ENCODE measurements at regions not wholly inside any gene's neighbourhood (a gene's known extent, or its start where the extent isn't known, plus 50 kb on each side); places are given as distances from the start of the nearest gene placed in this dataset.

DNA sequence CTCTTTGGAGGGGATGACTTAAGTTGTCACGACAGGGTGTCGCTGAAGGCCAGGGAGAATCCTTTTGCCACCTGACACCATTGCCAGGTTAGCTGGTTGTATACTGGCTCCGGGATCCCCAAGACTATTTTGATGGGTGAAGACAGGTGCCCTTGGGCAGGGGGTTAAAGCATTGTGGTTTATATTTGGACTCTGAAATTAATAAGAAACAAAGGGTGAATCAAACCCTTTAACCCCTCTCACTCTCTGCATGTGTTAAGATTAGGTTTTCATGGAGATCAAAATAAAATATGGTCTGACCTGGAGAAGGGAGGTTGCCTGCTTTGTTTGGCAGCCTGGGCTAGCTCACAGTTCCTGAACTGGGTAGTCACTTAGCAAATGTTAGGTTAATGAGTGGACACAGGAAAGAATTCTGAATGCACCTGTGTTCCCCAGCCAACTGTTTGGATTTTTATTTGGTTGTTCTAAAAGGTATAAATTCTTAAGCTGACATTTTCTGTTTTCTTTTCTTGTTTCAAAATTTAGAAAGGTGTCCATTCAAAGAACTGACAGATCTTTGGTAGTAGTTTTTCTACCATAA is 301.7 kb downstream of the KCNS3 start (continued):
- TF ChIP-seq, protein P1, sequence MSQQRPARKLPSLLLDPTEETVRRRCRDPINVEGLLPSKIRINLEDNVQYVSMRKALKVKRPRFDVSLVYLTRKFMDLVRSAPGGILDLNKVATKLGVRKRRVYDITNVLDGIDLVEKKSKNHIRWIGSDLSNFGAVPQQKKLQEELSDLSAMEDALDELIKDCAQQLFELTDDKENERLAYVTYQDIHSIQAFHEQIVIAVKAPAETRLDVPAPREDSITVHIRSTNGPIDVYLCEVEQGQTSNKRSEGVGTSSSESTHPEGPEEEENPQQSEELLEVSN (IDR thresholded peaks at IDR 0.05; ENCODE audit: borderline replicate concordance, low read depth), result no peak
- TF ChIP-seq NFE2L2 (conservative IDR thresholded peaks at IDR 0.05; ENCODE audit: low read length), result no peak
- no peak for TF ChIP-seq ZSCAN20 (CRISPR knock-in tag; IDR thresholded peaks at IDR 0.05)
- TF ChIP-seq JUNB (IDR thresholded peaks at IDR 0.05), result no peak
- no peak for TF ChIP-seq MAZ (IDR thresholded peaks at IDR 0.05; ENCODE audit: borderline replicate concordance, low read depth, low read length)

DNA sequence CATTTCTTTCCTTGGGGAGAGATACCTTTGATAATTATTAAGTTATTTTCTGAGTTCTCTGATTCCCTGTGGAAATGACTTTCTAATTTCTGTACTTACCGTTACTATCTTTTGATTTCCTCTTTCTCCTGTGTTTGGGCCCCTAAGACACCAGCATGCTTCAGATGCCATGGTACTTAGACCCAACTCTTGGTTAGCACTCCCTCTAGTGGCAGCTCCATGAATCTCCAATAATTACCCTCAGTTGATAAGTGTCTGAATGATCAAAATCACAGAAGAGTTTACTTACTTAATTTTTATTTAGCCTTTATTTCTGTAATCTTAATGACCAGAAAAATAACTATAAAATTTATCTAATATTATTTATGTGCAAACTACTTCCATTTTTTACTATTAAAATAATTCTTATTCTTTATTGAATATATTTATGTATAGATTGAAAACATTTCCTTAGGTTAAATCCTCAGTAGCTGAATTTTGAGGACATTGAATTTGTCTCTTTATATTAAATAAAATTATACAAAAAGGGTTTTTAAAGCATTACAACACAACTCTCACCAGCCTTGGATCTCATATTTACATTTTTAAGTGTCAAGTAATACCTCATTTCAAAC is 300.4 kb downstream of the KCNS3 start:
- ChIA-PET POLR2A (no interaction called here), CTCF (interaction anchor here (0.8 to 1.5 kb wide), 2 partner anchors 8 to 13 kb away, joined by 3 read pairs; no protein-coding TSS in a partner anchor)
- FAIRE-seq (no peak), DNase-seq (ENCODE audit: low read depth in 1 of 2, low spot score in 1 of 2) (peak; percentile 16 to 52), ATAC-seq (peak in 1 of 2 experiments; percentile 88; a peak in 3 of 6 replicates)
- no peak overlapping the region for H3K27ac ChIP-seq
- H3K4me3 ChIP-seq, result no peak overlapping the region
- no peak overlapping the region for H3K4me2 ChIP-seq
- WGBS (ENCODE audit: missing lambda C conversion rate), result 49% methylated on average over 1 of the region's 1 CpG
- TF ChIP-seq GATA3 (IDR thresholded peaks at IDR 0.05; ENCODE audit: borderline replicate concordance) (no peak), RAD21 (conservative IDR thresholded peaks at IDR 0.05 in 1 of 2, IDR thresholded peaks at IDR 0.05 in 1 of 2) (peak; percentile 51 to 60), SMC3 (IDR thresholded peaks at IDR 0.05) (peak; percentile 56; the same call in 2 of the 3 replicates)
- TF ChIP-seq, protein P2, sequence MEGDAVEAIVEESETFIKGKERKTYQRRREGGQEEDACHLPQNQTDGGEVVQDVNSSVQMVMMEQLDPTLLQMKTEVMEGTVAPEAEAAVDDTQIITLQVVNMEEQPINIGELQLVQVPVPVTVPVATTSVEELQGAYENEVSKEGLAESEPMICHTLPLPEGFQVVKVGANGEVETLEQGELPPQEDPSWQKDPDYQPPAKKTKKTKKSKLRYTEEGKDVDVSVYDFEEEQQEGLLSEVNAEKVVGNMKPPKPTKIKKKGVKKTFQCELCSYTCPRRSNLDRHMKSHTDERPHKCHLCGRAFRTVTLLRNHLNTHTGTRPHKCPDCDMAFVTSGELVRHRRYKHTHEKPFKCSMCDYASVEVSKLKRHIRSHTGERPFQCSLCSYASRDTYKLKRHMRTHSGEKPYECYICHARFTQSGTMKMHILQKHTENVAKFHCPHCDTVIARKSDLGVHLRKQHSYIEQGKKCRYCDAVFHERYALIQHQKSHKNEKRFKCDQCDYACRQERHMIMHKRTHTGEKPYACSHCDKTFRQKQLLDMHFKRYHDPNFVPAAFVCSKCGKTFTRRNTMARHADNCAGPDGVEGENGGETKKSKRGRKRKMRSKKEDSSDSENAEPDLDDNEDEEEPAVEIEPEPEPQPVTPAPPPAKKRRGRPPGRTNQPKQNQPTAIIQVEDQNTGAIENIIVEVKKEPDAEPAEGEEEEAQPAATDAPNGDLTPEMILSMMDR (IDR thresholded peaks at IDR 0.05), result peak; percentile 62
- H3K4me1 ChIP-seq, result peaks cover 5% of the 10 kb centered on the region; the same call in 1 of the 3 replicates
- H3K9me3 ChIP-seq, result no peaks in the 10 kb centered on the region

DNA sequence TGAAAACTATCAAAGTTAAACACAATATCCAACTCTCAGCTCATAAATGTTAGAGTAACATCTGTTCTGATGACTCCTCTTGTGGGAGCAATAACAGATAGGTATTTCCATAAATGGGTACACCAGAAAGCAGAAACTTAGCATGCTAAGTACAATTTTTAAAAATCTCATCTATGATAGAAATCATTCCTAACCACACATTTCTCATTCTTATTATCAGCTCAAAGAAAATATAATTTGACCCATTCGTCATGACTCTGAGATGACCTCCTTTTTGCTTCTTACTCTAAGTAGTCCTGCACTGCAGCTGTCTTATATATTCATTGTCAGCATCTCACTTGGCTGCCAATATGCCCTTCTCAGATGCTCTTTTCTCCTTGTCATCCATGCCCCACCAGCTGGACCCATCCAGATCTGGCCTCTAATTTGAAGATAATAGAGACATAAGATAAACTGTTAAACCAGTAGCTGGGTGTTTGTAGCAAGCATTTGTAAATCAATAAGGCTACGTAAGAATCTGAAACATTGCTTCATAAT is 298.3 kb downstream of the KCNS3 start:
- CTCF ChIA-PET, result interaction anchor here (1.3 kb wide), 1 partner anchor 8 kb away, joined by 3 read pairs; no protein-coding TSS in a partner anchor
- 62% methylated on average over 2 of the region's 2 CpGs for WGBS (ENCODE audit: missing lambda C conversion rate)

DNA sequence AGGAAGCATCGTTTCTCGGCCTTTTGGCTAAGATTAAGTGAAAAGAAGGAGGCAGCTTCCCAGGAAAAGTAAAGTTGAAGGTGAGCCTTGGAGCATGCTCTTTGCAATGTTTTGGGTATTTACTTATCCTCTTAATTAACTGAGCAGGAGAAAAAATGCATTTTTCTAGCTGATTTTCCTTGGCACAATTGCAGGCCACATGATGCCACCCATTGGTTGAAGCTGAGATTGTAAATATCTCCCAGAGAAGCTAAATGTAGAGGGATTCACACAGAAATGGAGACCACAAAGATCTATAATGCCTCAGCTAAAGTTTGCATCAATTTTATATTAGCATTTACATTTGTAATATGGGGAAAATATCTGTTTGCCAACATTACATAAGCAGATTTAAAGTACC is 294.1 kb downstream of the KCNS3 start:
- Histone ChIP-seq H3K9me3 (no peaks in the 10 kb centered on the region), H3K27ac (no peak overlapping the region), H3K4me1 (no peaks in the 10 kb centered on the region), H3K4me2 (no peak overlapping the region), H3K4me3 (no peak overlapping the region)
- DNase-seq (ENCODE audit: low read depth in 1 of 2, low spot score in 1 of 2) (no peak), FAIRE-seq (no peak), ATAC-seq (no peak)
- POLR2A ChIA-PET, result no interaction called here
- CTCF ChIA-PET, result interaction anchor here (0.9 to 1.1 kb wide), 2 partner anchors 37 to 321 kb away, joined by 3 read pairs; no protein-coding TSS in a partner anchor
- 79% methylated on average over 2 of the region's 2 CpGs for WGBS (ENCODE audit: missing lambda C conversion rate)
- TF ChIP-seq RFX5 (IDR thresholded peaks at IDR 0.05), result no peak
- TF ChIP-seq, protein P3, sequence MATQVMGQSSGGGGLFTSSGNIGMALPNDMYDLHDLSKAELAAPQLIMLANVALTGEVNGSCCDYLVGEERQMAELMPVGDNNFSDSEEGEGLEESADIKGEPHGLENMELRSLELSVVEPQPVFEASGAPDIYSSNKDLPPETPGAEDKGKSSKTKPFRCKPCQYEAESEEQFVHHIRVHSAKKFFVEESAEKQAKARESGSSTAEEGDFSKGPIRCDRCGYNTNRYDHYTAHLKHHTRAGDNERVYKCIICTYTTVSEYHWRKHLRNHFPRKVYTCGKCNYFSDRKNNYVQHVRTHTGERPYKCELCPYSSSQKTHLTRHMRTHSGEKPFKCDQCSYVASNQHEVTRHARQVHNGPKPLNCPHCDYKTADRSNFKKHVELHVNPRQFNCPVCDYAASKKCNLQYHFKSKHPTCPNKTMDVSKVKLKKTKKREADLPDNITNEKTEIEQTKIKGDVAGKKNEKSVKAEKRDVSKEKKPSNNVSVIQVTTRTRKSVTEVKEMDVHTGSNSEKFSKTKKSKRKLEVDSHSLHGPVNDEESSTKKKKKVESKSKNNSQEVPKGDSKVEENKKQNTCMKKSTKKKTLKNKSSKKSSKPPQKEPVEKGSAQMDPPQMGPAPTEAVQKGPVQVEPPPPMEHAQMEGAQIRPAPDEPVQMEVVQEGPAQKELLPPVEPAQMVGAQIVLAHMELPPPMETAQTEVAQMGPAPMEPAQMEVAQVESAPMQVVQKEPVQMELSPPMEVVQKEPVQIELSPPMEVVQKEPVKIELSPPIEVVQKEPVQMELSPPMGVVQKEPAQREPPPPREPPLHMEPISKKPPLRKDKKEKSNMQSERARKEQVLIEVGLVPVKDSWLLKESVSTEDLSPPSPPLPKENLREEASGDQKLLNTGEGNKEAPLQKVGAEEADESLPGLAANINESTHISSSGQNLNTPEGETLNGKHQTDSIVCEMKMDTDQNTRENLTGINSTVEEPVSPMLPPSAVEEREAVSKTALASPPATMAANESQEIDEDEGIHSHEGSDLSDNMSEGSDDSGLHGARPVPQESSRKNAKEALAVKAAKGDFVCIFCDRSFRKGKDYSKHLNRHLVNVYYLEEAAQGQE (IDR thresholded peaks at IDR 0.05), result no peak
- no peak for TF ChIP-seq BHLHE40 (IDR thresholded peaks at IDR 0.05; ENCODE audit: low read depth, low read length)
- TF ChIP-seq ZC3H11A (IDR thresholded peaks at IDR 0.05), result no peak
- TF ChIP-seq TP53 (CRISPR knock-in tag; IDR thresholded peaks at IDR 0.05), result no peak
- TF ChIP-seq CBX8 (IDR thresholded peaks at IDR 0.05), result no peak
- TF ChIP-seq EHMT2 (IDR thresholded peaks at IDR 0.05; ENCODE audit: low read depth), result no peak
- TF ChIP-seq, protein P4, sequence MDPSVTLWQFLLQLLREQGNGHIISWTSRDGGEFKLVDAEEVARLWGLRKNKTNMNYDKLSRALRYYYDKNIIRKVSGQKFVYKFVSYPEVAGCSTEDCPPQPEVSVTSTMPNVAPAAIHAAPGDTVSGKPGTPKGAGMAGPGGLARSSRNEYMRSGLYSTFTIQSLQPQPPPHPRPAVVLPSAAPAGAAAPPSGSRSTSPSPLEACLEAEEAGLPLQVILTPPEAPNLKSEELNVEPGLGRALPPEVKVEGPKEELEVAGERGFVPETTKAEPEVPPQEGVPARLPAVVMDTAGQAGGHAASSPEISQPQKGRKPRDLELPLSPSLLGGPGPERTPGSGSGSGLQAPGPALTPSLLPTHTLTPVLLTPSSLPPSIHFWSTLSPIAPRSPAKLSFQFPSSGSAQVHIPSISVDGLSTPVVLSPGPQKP (IDR thresholded peaks at IDR 0.05; ENCODE audit: low read depth, low read length), result no peak
- TF ChIP-seq, protein P5, sequence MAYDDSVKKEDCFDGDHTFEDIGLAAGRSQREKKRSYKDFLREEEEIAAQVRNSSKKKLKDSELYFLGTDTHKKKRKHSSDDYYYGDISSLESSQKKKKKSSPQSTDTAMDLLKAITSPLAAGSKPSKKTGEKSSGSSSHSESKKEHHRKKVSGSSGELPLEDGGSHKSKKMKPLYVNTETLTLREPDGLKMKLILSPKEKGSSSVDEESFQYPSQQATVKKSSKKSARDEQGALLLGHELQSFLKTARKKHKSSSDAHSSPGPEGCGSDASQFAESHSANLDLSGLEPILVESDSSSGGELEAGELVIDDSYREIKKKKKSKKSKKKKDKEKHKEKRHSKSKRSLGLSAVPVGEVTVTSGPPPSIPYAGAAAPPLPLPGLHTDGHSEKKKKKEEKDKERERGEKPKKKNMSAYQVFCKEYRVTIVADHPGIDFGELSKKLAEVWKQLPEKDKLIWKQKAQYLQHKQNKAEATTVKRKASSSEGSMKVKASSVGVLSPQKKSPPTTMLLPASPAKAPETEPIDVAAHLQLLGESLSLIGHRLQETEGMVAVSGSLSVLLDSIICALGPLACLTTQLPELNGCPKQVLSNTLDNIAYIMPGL (CRISPR knock-in tag; IDR thresholded peaks at IDR 0.05; ENCODE audit: borderline replicate concordance), result no peak
- no peak for TF ChIP-seq RNF2 (IDR thresholded peaks at IDR 0.05; ENCODE audit: borderline replicate concordance, low read depth)

More for the DNA sequence above, 298.3 kb downstream of the KCNS3 start:
- Histone ChIP-seq H3K27ac (no peak overlapping the region), H3K4me2 (no peak overlapping the region), H3K4me3 (no peak overlapping the region), H3K4me1 (peaks cover 5% of the 10 kb centered on the region; the same call in 1 of the 3 replicates), H3K9me3 (no peaks in the 10 kb centered on the region)
- POLR2A ChIA-PET, result no interaction called here
- DNase-seq (ENCODE audit: low read depth in 1 of 2, low spot score in 1 of 2), result no peak
- TF ChIP-seq, protein P6, sequence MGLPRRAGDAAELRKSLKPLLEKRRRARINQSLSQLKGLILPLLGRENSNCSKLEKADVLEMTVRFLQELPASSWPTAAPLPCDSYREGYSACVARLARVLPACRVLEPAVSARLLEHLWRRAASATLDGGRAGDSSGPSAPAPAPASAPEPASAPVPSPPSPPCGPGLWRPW (IDR thresholded peaks at IDR 0.05), result no peak
- no peak for TF ChIP-seq EHMT2 (IDR thresholded peaks at IDR 0.05; ENCODE audit: low read depth)
- ATAC-seq, result no peak
- FAIRE-seq, result peak; percentile 43
